ENCODE measurements at regions not wholly inside any gene's neighbourhood (a gene's known extent, or its start where the extent isn't known, plus 50 kb on each side); places are given as distances from the start of the nearest gene placed in this dataset.

DNA sequence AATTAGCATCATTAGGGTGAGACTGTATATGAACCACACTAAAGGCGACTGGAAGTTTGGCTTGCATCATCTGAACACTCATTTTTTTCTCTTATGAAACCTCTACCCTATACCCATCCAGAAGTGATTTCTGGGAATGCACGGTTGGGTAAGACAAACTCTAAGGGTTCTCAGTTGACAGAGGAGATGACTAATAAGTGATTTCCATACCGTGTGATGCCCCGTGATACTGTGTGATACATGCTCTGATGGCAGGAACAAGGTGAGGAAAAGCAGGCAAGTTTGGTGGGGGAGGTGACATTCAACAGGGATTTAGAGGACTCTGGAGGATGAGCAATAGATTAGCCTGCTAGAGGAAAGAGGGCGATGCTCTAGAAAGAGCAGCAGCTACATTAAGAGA, 156.4 kb upstream of the CCL2 start:
- TF ChIP-seq GATAD2B (conservative IDR thresholded peaks at IDR 0.05; ENCODE audit: low read depth) (no peak), SP1 (IDR thresholded peaks at IDR 0.05; ENCODE audit: low read depth, low read length) (no peak)
- TF ChIP-seq, protein P1, sequence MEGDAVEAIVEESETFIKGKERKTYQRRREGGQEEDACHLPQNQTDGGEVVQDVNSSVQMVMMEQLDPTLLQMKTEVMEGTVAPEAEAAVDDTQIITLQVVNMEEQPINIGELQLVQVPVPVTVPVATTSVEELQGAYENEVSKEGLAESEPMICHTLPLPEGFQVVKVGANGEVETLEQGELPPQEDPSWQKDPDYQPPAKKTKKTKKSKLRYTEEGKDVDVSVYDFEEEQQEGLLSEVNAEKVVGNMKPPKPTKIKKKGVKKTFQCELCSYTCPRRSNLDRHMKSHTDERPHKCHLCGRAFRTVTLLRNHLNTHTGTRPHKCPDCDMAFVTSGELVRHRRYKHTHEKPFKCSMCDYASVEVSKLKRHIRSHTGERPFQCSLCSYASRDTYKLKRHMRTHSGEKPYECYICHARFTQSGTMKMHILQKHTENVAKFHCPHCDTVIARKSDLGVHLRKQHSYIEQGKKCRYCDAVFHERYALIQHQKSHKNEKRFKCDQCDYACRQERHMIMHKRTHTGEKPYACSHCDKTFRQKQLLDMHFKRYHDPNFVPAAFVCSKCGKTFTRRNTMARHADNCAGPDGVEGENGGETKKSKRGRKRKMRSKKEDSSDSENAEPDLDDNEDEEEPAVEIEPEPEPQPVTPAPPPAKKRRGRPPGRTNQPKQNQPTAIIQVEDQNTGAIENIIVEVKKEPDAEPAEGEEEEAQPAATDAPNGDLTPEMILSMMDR (IDR thresholded peaks at IDR 0.05 in 2 of 3, conservative IDR thresholded peaks at IDR 0.05 in 1 of 3; ENCODE audit: control insufficient read depth in 2 of 3, extremely low read depth in 1 of 3, insufficient read depth in 1 of 3, low read depth in 3 of 3, low read length in 3 of 3) = no peak
- TF ChIP-seq, protein P2, sequence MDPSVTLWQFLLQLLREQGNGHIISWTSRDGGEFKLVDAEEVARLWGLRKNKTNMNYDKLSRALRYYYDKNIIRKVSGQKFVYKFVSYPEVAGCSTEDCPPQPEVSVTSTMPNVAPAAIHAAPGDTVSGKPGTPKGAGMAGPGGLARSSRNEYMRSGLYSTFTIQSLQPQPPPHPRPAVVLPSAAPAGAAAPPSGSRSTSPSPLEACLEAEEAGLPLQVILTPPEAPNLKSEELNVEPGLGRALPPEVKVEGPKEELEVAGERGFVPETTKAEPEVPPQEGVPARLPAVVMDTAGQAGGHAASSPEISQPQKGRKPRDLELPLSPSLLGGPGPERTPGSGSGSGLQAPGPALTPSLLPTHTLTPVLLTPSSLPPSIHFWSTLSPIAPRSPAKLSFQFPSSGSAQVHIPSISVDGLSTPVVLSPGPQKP (IDR thresholded peaks at IDR 0.05; ENCODE audit: low read depth, low read length) = no peak

All from GM12878 (cell line).